NCI-H1105 treated with DMSO at 0.1 percent for 48 hours (cell line): ENCODE measurements at regions not wholly inside any gene's neighbourhood (a gene's known extent, or its start where the extent isn't known, plus 50 kb on each side); places are given as distances from the start of the nearest gene placed in this dataset.

Source experiments
- DNase-seq: peaks from one replicate; lab custom pipeline; 2025; lab: John Stamatoyannopoulos, UW

GRCh38 chr19:56947206-56947605 lies 106.7 kb upstream of the PEG3 start:
- DNase-seq = no peak

- DNase-seq = no peak
Observed at GRCh38 chr19:56949626-56950025, 109.1 kb upstream of the PEG3 start.

GRCh38 chr19:56951672-56952071 lies 111.1 kb upstream of the PEG3 start:
- DNase-seq = no peak

- no peak for DNase-seq
Observed at GRCh38 chr19:56953470-56953869, 112.9 kb upstream of the PEG3 start.

GRCh38 chr19:56955637-56956216 lies 115.2 kb upstream of the PEG3 start:
- DNase-seq = no peak

- no peak for DNase-seq
Observed at GRCh38 chr19:56956503-56957226, 116.1 kb upstream of the PEG3 start.

- DNase-seq = no peak
Observed at GRCh38 chr19:56959205-56959604, 118.7 kb upstream of the PEG3 start.

- no peak for DNase-seq
Observed at GRCh38 chr19:56960959-56961543, 120.5 kb upstream of the PEG3 start.

GRCh38 chr19:56964410-56964920 lies 123.9 kb upstream of the PEG3 start:
- DNase-seq = no peak

- DNase-seq = no peak
Observed at GRCh38 chr19:56966225-56966696, 125.7 kb upstream of the PEG3 start.

GRCh38 chr19:56966697-56967299 lies 126.3 kb upstream of the PEG3 start:
- DNase-seq = no peak

GRCh38 chr19:56969156-56969555 lies 128.6 kb upstream of the PEG3 start:
- DNase-seq = no peak

GRCh38 chr19:56969759-56970178 lies 129.2 kb upstream of the PEG3 start:
- DNase-seq = no peak

- no peak for DNase-seq
Observed at GRCh38 chr19:56971230-56971629, 130.7 kb upstream of the PEG3 start.

- DNase-seq = no peak
Observed at GRCh38 chr19:56972291-56972841, 131.8 kb upstream of the PEG3 start.

GRCh38 chr19:56973713-56974555 lies 133.4 kb upstream of the PEG3 start:
- no peak for DNase-seq

GRCh38 chr19:56974556-56975207 lies 134.2 kb upstream of the PEG3 start:
- no peak for DNase-seq

GRCh38 chr19:56976300-56976699 lies 135.8 kb upstream of the PEG3 start:
- no peak for DNase-seq

GRCh38 chr19:56976995-56977906 lies 136.7 kb upstream of the PEG3 start:
- DNase-seq = no peak

GRCh38 chr19:56978023-56978565 lies 137.6 kb upstream of the PEG3 start:
- DNase-seq = no peak
